Activated T-cell treated with anti-CD3 and anti-CD28 coated beads, Interleukin-2, amount 50 U/mL, for 72 hours (primary cell): ENCODE measurements at regions not wholly inside any gene's neighbourhood (a gene's known extent, or its start where the extent isn't known, plus 50 kb on each side); places are given as distances from the start of the nearest gene placed in this dataset.

Source experiments
- ATAC-seq, 2 donors: fragments of 150-1000 bp; cut with Tn5 transposase; replicated peaks in 1 of 2; 2 replicates each; pipeline ENCODE4 v1.10.0; 2021; ENCODE audit warnings: moderate library complexity in 2 of 2, mild to moderate bottlenecking in 1 of 2
- DNase-seq, 2 donors: peaks; one replicate each; pipeline ENCODE4 v3.0.0; 2021 to 2022; ENCODE audit warnings: mixed read lengths in 1 of 2
- H3K27ac Mint-ChIP-seq: one replicate; pipeline ENCODE4 v1.8.0; 2022; ENCODE audit warnings: mild to moderate bottlenecking, moderate library complexity, mixed read lengths
- H3K27me3 Mint-ChIP-seq: one replicate; pipeline ENCODE4 v1.8.0; 2022; ENCODE audit warnings: low read depth, mixed read lengths
- H3K36me3 Mint-ChIP-seq, 2 donors: one replicate each; pipeline ENCODE4 v1.8.0; 2022; ENCODE audit warnings: mixed read lengths in 2 of 2, mild to moderate bottlenecking in 1 of 2; ENCODE audit not compliant: insufficient read depth in 2 of 2
- H3K4me1 Mint-ChIP-seq: one replicate; pipeline ENCODE4 v1.8.0; 2022; ENCODE audit warnings: low read depth, mixed read lengths
- H3K4me3 Mint-ChIP-seq, 2 donors: one replicate each; pipeline ENCODE4 v1.8.0; 2022; ENCODE audit warnings: mild to moderate bottlenecking in 2 of 2, mixed read lengths in 2 of 2, moderate library complexity in 2 of 2
- H3K9me3 Mint-ChIP-seq, 2 donors: one replicate each; pipeline ENCODE4 v1.8.0; 2022; ENCODE audit warnings: mixed read lengths in 2 of 2

DNA sequence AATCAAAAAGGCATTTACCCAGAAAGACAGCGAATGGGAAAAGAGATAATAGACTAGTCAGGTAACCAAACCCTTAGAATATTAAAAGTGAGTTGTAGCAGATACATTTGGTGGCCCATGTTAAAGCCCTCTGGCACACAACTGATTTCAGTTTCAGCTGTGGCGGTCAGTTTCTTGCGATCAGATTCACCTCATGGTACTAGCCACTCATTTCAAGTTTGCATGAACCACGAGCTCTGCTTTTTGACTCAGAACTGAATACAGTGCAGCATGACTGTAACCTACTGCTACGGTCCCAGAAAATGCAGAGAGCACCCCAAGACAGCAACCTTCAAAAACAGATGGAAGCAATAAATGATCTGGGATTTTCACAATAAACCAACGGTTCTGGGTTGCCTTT lies 919.1 kb upstream of the PCDH10 start:
- H3K9me3 Mint-ChIP-seq, result peaks cover 1 to 12% of the 10 kb centered on the region in 2 donors
- no peak for ATAC-seq

DNA sequence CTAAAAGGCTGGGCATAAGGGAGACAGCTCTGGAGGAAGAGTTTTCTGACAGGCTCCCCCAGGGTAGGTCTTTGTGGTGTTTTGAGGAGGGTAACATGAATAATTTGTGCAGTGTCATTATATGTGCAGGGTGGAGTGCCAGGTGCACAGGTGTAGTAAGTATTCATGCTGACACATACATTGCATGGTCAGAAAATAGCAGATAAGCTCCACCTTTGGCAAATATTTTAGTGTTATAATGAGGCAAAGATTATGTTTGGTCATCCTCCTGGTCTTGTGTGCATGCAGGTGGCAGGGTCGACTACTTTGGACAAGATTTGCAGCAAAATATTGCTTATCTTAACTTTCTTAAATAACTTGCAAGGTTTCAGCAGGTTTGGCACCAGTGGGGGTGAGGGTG lies 910.4 kb upstream of the PCDH10 start:
- H3K4me1 Mint-ChIP-seq, result no peaks in the 10 kb centered on the region
- H3K9me3 Mint-ChIP-seq, result peaks cover 5% of the 10 kb centered on the region in 2 donors
- no peak for DNase-seq
- no peaks in the 10 kb centered on the region for H3K36me3 Mint-ChIP-seq
- no peak overlapping the region for H3K4me3 Mint-ChIP-seq
- H3K27me3 Mint-ChIP-seq, result no peaks in the 10 kb centered on the region
- H3K27ac Mint-ChIP-seq, result no peak overlapping the region
- ATAC-seq, result no peak

More for the DNA sequence above, 919.1 kb upstream of the PCDH10 start:
- Mint-ChIP-seq H3K27me3 (no peaks in the 10 kb centered on the region), H3K27ac (no peak overlapping the region), H3K4me1 (no peaks in the 10 kb centered on the region), H3K36me3 (no peaks in the 10 kb centered on the region), H3K4me3 (no peak overlapping the region)
- no peak for DNase-seq

DNA sequence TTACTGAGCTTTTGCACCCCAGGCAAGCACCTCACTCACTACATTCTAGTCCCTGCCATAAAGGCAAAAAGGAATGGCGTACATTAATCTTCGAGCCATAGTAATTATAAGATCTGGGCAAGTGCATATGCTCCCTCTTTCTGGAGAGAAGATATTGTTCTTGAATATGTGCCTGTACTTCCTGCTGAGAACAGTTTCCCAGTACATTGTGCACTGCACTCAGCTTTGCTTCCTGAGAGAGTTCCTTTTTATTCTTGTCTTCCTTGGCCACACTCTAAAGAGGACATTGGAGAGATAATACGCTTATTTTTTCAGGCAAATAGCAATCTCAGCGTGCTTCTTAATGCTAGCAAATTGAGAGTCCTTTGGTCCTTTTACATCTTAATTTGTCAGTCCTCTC lies 909.0 kb upstream of the PCDH10 start:
- Mint-ChIP-seq H3K4me3 (no peak overlapping the region), H3K27me3 (no peaks in the 10 kb centered on the region), H3K27ac (no peak overlapping the region), H3K4me1 (no peaks in the 10 kb centered on the region), H3K9me3 (peaks cover 3 to 7% of the 10 kb centered on the region in 2 donors), H3K36me3 (no peaks in the 10 kb centered on the region)
- DNase-seq (no peak), ATAC-seq (no peak)

DNA sequence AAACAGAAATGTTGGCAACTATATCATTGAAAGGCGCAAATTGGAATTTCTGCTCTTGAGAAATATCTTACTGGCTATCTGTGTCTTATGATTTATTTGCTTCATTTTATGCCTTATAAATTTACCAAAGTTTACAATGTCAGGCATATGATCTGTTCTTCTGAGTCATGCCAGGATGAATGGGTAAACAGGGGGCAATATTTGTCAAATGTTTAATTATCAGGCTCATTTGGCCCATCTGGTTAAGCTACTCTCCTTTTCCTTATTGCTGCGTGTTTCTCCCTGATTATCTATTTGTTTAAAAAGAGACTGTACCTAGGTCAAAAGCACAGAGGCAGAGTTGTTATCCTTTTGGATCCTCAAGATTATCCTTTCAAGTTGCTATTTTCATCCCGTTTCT lies 903.8 kb upstream of the PCDH10 start:
- H3K36me3 Mint-ChIP-seq, result no peaks in the 10 kb centered on the region
- no peak overlapping the region for H3K27ac Mint-ChIP-seq
- H3K9me3 Mint-ChIP-seq, result peaks cover 3 to 5% of the 10 kb centered on the region in 2 donors
- H3K4me1 Mint-ChIP-seq, result no peaks in the 10 kb centered on the region
- ATAC-seq (no peak), DNase-seq (no peak)
- no peak overlapping the region for H3K4me3 Mint-ChIP-seq
- no peaks in the 10 kb centered on the region for H3K27me3 Mint-ChIP-seq

DNA sequence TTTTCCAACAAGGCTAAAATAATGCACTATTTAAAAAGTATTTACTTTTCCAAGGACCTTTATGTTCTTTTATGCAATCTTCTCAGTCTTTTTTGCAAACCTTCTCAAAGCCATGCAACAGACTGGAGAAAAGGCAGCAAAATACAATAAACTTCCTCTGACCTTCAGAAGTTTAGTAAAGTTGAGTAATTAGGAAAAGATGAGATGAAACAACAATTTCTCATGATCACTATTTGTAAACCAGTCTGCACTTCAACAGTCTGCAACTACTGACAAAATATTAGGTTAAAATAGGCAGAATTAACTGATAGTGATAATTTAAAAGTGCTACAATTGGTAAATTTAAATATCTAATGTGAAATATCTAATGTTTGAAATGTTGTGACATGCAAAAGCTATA lies 884.9 kb upstream of the PCDH10 start:
- no peak for ATAC-seq
- Mint-ChIP-seq H3K27me3 (no peaks in the 10 kb centered on the region), H3K36me3 (no peaks in the 10 kb centered on the region), H3K4me3 (no peak overlapping the region), H3K27ac (no peak overlapping the region), H3K4me1 (no peaks in the 10 kb centered on the region), H3K9me3 (peaks cover 0 to 2% of the 10 kb centered on the region in 2 donors)
- DNase-seq, result no peak

DNA sequence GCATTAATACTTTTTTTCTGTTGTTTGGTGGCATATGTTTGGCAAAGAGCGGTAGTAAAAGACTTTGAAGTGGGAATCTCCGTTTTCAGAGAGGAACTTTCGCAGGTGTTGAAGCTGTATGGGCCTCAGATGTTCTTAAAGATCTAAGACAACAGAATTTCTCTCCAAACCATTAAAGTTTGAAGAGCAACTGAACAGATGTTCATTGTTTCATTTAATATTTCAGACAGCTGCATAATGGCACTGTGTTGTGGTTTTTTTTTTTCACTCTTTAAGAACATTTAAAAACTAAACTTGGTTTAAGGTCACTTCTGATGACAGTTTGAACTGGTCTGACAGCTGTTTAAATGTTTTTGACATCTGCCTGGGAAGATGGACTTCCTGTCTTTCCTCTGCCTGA lies 882.7 kb upstream of the PCDH10 start:
- no peak for ATAC-seq
- H3K9me3 Mint-ChIP-seq, result peaks cover 2 to 4% of the 10 kb centered on the region in 2 donors

DNA sequence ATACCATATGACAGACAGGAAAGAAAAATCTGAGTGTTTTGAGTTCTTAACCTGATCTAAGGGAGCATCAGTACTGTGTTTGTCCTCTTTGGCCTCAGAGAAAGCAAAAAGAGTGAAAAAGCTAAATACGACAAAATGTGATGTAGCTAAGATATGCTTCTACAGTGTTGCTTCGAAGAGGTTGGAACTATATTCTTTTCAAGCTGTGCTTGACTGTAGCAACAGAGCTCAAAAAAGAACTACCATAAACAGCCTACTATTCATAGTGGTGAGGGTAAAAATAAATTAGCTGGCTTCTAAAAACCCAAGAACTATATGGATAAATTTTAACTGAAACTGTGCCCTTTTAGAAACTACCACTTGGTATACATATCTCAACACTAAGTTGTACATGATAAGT lies 881.8 kb upstream of the PCDH10 start:
- Mint-ChIP-seq H3K27me3 (no peaks in the 10 kb centered on the region), H3K4me3 (no peak overlapping the region), H3K4me1 (no peaks in the 10 kb centered on the region), H3K36me3 (no peaks in the 10 kb centered on the region), H3K27ac (no peak overlapping the region), H3K9me3 (peaks cover 2 to 4% of the 10 kb centered on the region in 2 donors)
- ATAC-seq, result no peak
- DNase-seq, result no peak

More for the DNA sequence above, 882.7 kb upstream of the PCDH10 start:
- H3K36me3 Mint-ChIP-seq, result no peaks in the 10 kb centered on the region
- DNase-seq, result no peak
- no peaks in the 10 kb centered on the region for H3K4me1 Mint-ChIP-seq
- H3K4me3 Mint-ChIP-seq, result no peak overlapping the region
- no peak overlapping the region for H3K27ac Mint-ChIP-seq
- no peaks in the 10 kb centered on the region for H3K27me3 Mint-ChIP-seq

DNA sequence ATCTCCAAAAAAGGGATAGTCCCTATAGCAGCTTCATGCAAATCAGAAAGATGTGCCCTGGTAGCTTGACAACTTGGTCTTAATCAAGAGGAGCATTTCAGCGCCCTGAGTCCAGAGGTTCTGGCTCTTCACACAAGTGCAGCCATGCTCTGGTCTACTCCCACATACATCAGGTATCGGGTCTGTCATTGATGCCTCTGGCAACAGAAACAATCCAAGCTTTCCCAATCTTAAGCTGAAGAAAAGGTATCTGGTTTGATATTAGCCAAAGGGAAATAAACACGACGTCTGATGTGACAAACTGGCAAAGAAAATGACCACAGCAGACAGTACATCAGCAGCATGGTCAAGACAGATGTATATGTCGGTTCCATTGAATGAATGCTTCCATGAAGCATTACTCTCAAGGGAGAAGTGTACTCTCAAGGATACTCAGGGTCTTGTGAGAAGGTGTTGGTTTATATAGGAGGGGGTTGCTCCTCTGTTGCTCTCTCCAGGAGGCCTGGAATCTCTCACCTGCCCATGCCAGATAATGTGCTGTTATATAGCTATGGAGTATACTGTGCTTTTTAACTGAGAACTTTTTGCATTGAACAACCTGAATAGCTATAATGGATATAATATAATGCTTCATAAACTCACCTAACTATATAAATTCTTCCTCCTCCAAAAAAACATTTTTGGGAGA lies 879.6 kb upstream of the PCDH10 start:
- Mint-ChIP-seq H3K27ac (no peak overlapping the region), H3K4me1 (no peaks in the 10 kb centered on the region), H3K4me3 (no peak overlapping the region), H3K9me3 (peaks cover 0 to 4% of the 10 kb centered on the region in 2 donors), H3K36me3 (no peaks in the 10 kb centered on the region), H3K27me3 (no peaks in the 10 kb centered on the region)
- DNase-seq (no peak), ATAC-seq (no peak)

DNA sequence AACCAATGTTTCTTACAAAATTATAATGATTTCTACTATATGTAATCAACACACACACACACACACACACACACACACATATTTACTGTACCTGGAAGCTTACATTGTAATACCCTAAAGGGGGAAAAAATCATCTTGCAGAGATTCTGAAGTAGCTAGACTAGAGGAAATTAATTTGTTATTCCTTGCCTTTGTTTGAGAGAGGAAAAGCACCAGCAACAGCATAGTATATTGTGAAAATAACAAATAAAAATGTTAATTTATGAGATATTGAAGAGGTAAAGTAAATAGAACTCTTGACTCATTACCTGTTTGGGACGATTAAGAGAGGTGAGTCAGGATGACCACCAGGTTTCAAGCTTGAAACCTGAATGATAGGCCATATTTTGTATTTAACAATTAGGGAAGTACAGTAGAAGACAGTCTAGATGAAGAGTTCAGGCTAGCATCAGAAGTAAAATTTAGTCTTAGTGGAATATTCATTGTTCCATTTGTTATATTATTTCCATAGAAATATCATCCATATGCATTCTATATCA lies 873.4 kb upstream of the PCDH10 start:
- no peak overlapping the region for H3K4me3 Mint-ChIP-seq
- no peaks in the 10 kb centered on the region for H3K36me3 Mint-ChIP-seq
- H3K27me3 Mint-ChIP-seq, result no peaks in the 10 kb centered on the region
- H3K9me3 Mint-ChIP-seq, result peaks cover 4 to 7% of the 10 kb centered on the region in 2 donors
- no peak for ATAC-seq
- H3K4me1 Mint-ChIP-seq, result no peaks in the 10 kb centered on the region
- DNase-seq, result no peak
- H3K27ac Mint-ChIP-seq, result no peak overlapping the region

DNA sequence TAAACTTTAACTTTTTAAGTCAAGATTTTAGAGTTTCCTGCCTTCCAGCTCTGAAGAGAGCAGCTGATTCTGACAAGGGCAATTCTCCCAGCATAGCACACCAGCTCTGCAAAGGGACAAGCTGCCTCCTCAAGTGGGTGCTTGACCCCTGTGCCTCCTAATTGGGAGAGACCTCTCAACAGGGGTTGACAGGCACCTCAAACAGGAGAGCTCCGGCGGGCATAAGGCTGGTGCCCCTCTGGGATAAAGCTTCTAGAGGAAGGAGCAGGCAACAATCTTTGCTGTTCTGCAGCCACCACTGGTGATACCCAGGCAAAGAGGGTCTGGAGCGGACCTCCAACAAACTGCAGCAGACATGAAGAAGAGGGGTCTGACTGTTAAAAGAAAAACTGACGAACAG lies 872.9 kb upstream of the PCDH10 start:
- Mint-ChIP-seq H3K4me1 (no peaks in the 10 kb centered on the region), H3K9me3 (peaks cover 4 to 7% of the 10 kb centered on the region in 2 donors), H3K27me3 (no peaks in the 10 kb centered on the region), H3K4me3 (no peak overlapping the region), H3K36me3 (no peaks in the 10 kb centered on the region), H3K27ac (no peak overlapping the region)
- DNase-seq (no peak), ATAC-seq (no peak)

DNA sequence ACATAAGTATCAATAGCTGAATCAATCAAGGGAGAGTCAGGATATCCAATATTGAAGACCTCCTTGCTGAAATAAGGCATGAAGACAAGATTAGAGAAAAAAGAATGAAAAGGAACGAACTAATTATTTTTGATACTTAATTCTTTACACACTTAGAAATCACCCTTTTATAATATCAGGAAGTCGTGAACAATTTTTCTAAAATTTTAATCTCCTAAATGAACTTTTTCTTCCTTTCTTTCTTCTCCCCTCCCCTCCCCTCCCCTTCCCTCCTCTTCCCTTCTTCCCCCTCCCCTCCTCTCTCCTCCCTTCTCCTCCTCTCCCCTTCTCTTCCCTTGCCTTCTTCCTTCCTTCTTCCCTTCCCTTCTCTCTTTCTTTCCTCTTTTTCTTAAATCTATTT lies 872.1 kb upstream of the PCDH10 start:
- DNase-seq (no peak), ATAC-seq (no peak)
- Mint-ChIP-seq H3K36me3 (no peaks in the 10 kb centered on the region), H3K4me3 (no peak overlapping the region), H3K27ac (no peak overlapping the region), H3K4me1 (no peaks in the 10 kb centered on the region), H3K27me3 (no peaks in the 10 kb centered on the region), H3K9me3 (peaks cover 4 to 5% of the 10 kb centered on the region in 2 donors)

DNA sequence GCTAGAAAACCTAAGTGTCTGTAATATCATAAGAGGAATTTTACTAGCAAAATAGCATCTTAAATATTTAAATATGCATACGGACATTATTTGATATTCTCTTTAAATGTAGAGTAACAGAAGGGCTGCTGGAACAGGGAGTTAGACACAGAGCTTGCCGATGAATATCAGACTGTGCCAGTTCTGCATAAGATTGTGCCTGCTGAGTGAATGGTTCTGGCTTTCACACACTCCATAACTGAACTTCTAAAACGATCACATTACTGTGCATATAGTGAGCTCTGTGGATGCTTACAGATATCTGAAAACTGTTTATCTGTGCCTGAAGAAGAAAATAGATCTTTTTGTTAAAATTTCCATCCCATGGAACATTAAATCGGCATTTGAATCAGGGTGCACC lies 867.4 kb upstream of the PCDH10 start:
- no peaks in the 10 kb centered on the region for H3K36me3 Mint-ChIP-seq
- DNase-seq, result no peak
- no peak overlapping the region for H3K4me3 Mint-ChIP-seq
- no peaks in the 10 kb centered on the region for H3K27me3 Mint-ChIP-seq
- no peaks in the 10 kb centered on the region for H3K4me1 Mint-ChIP-seq
- H3K9me3 Mint-ChIP-seq, result peaks cover 6 to 7% of the 10 kb centered on the region in 2 donors
- no peak for ATAC-seq
- H3K27ac Mint-ChIP-seq, result no peak overlapping the region

DNA sequence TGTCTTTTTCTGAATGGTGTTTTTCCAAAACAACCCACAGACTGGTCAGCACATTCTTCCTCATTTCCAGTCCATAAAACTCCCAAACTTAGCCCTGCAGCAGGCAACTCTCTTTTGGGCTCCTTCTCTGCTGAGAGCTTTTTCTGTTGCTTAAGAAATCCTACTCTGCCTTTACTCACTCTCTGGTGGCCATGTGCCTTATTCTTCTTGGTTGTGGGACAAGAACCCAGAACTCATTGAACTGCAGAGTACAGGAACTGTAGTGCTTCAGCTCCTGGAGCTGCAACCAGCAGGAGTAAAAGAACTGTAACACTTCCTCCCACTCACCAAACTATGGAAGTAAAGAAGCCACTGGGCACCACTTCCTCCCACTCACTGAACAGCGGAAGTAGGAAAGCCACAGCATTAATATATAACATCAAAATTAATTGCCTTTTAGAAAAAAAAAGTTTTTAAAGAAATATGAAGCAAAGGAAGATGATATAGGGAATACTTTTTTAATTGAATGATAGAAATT lies 864.1 kb upstream of the PCDH10 start:
- no peak for ATAC-seq
- DNase-seq, result no peak
- Mint-ChIP-seq H3K9me3 (peaks cover 4 to 7% of the 10 kb centered on the region in 2 donors), H3K4me3 (no peak overlapping the region), H3K36me3 (peaks cover 0 to 2% of the 10 kb centered on the region in 2 donors), H3K27me3 (no peaks in the 10 kb centered on the region), H3K4me1 (no peaks in the 10 kb centered on the region), H3K27ac (no peak overlapping the region)

DNA sequence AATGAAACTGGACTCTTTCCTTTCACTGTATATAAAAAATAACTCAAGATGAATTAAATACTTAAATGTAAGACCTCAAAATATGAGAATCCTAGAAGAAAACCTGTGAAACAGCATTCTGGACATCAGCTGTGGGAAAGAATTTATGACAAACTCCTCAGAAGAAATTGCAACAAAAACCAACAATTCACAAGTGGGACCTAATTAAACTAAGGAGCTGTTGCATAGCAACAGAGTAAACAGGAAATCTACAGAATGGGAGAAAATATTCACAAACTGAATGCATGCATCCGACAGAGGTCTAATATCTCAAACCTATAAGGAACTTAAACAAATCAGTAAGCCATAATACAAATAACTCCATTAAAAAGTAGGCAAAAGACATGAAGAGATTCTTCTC lies 851.7 kb upstream of the PCDH10 start:
- DNase-seq (no peak), ATAC-seq (no peak)
- H3K27me3 Mint-ChIP-seq, result no peaks in the 10 kb centered on the region
- H3K4me1 Mint-ChIP-seq, result no peaks in the 10 kb centered on the region
- H3K27ac Mint-ChIP-seq, result no peak overlapping the region
- no peak overlapping the region for H3K4me3 Mint-ChIP-seq
- H3K36me3 Mint-ChIP-seq, result no peaks in the 10 kb centered on the region
- H3K9me3 Mint-ChIP-seq, result peaks cover 0 to 2% of the 10 kb centered on the region in 2 donors
